SK-N-SH treated with all-trans-retinoic acid at 6 μM for 48 hours (cell line): ENCODE measurements at regions not wholly inside any gene's neighbourhood (a gene's known extent, or its start where the extent isn't known, plus 50 kb on each side); places are given as distances from the start of the nearest gene placed in this dataset.

Experiments used
- OSR1 ChIP-seq: fragments of 250-450 bp; sonication (Bioruptor Pico); IDR thresholded peaks from 2 replicates; pipeline ENCODE4 v1.8.0; 2022; ENCODE audit warnings: moderate library complexity, mild to moderate bottlenecking, inconsistent platforms
- POU6F1 ChIP-seq: fragments of 250-450 bp; sonication (Bioruptor Pico); IDR thresholded peaks from 2 replicates; pipeline ENCODE4 v1.8.0; 2021; ENCODE audit warnings: low read depth, mild to moderate bottlenecking, moderate library complexity, borderline replicate concordance
- ZFP30 ChIP-seq: fragments of 450-650 bp; formaldehyde crosslinking; IDR thresholded peaks from 2 replicates; pipeline ENCODE4 v1.5.0; 2022; ENCODE audit warnings: mild to moderate bottlenecking, moderate library complexity
- ZNF565 ChIP-seq: fragments of 450-650 bp; formaldehyde crosslinking; conservative IDR thresholded peaks from 2 replicates; pipeline ENCODE4 v1.5.0; 2020; ENCODE audit warnings: low read depth, mild to moderate bottlenecking, moderate library complexity
- ZNF70 ChIP-seq: fragments of 450-650 bp; formaldehyde crosslinking; IDR thresholded peaks from 2 replicates; pipeline ENCODE4 v1.5.0; 2020; ENCODE audit warnings: mild to moderate bottlenecking, moderate library complexity
- TF ChIP-seq, protein P1 (sequence below): fragments of 250-450 bp; sonication (Bioruptor Pico); IDR thresholded peaks from 2 replicates; pipeline ENCODE4 v1.8.0; 2020; ENCODE audit warnings: mild to moderate bottlenecking, moderate library complexity, borderline replicate concordance

DNA sequence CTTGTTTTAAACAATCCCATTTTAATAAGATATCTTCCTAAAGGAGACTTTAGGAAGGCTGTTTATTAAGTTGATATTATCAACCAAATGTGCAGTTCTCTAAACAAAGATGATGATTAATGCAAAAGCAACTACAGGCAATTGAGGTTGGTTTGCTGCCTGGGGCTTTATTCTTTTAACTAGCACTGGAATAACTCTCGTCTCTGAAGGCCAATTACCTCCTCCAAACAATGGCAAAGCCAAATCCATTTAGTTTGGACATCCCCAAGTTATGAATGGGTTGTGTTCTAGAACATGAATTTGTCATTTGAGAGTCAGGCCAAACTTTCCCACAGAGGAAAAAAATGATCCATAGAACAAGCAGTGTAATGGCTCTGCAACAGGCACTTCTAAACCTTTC lies 114.1 kb downstream of the SLC16A9 start:
- TF ChIP-seq POU6F1 (CRISPR knock-in tag) (no peak), ZFP30 (CRISPR knock-in tag) (no peak), ZNF70 (CRISPR knock-in tag) (no peak), OSR1 (no peak), ZNF565 (CRISPR knock-in tag) (no peak)
- TF ChIP-seq, protein P1, sequence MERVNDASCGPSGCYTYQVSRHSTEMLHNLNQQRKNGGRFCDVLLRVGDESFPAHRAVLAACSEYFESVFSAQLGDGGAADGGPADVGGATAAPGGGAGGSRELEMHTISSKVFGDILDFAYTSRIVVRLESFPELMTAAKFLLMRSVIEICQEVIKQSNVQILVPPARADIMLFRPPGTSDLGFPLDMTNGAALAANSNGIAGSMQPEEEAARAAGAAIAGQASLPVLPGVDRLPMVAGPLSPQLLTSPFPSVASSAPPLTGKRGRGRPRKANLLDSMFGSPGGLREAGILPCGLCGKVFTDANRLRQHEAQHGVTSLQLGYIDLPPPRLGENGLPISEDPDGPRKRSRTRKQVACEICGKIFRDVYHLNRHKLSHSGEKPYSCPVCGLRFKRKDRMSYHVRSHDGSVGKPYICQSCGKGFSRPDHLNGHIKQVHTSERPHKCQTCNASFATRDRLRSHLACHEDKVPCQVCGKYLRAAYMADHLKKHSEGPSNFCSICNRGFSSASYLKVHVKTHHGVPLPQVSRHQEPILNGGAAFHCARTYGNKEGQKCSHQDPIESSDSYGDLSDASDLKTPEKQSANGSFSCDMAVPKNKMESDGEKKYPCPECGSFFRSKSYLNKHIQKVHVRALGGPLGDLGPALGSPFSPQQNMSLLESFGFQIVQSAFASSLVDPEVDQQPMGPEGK (CRISPR knock-in tag) = no peak
